CD4-positive, alpha-beta T cell (primary cell): ENCODE measurements at regions not wholly inside any gene's neighbourhood (a gene's known extent, or its start where the extent isn't known, plus 50 kb on each side); places are given as distances from the start of the nearest gene placed in this dataset.

Source experiments
- ATAC-seq: fragments of 200-7000 bp; cut with Tn5 transposase; one replicate; pipeline ENCODE4 v1.10.0; 2022; ENCODE audit warnings: mild to moderate bottlenecking; ENCODE audit not compliant: poor library complexity
- CTCF ChIA-PET: fragments of 350-600 bp; sonication (Branson Sonifier 250); formaldehyde crosslinking; loops from one replicate; lab custom pipeline; 2021; ENCODE audit warnings: antibody characterized with exemption, inconsistent platforms; lab: Charles Lee
- POLR2A ChIA-PET: fragments of 350-600 bp; sonication (Branson Sonifier 250); formaldehyde crosslinking; loops from one replicate; lab custom pipeline; 2021; ENCODE audit warnings: antibody characterized with exemption, inconsistent platforms; lab: Charles Lee
- DNase-seq, 14 experiments: peaks; one replicate each; pipeline ENCODE4 v3.0.0-alpha.2; 2013 to 2020; ENCODE audit warnings: mixed read lengths in 2 of 14
- H3K27ac ChIP-seq, 2 donors: one replicate each; pipeline versions ENCODE4 v1.5.1 to v1.7.0; 2013; ENCODE audit warnings: low read length in 2 of 2, low read depth in 1 of 2, mild to moderate bottlenecking in 1 of 2
- H3K27me3 ChIP-seq, 2 experiments: 1 replicate in 1 of 2; 2 replicates in 1 of 2; pipeline versions ENCODE4 v1.6.1 to v1.7.0; 2013; ENCODE audit warnings: low read length in 2 of 2, control low read depth in 1 of 2, mild to moderate bottlenecking in 1 of 2, moderate library complexity in 1 of 2; ENCODE audit not compliant: insufficient read depth in 2 of 2, control insufficient read depth in 1 of 2
- H3K36me3 ChIP-seq: one replicate; pipeline ENCODE4 v1.6.1; 2013; ENCODE audit warnings: low read length, control low read depth; ENCODE audit not compliant: insufficient read depth
- H3K4me1 ChIP-seq: one replicate; pipeline ENCODE4 v1.6.1; 2013; ENCODE audit warnings: low read length, control low read depth; ENCODE audit not compliant: insufficient read depth
- H3K4me3 ChIP-seq: one replicate; pipeline ENCODE4 v1.5.1; 2013; ENCODE audit warnings: mild to moderate bottlenecking, low read length, moderate library complexity
- H3K9me3 ChIP-seq, 2 experiments: 1 replicate in 1 of 2; 2 replicates in 1 of 2; pipeline versions ENCODE4 v1.6.1 to v1.7.0; 2013; ENCODE audit warnings: low read length in 2 of 2, mild to moderate bottlenecking in 2 of 2, control low read depth in 1 of 2, moderate library complexity in 1 of 2; ENCODE audit not compliant: control insufficient read depth in 1 of 2, insufficient read depth in 1 of 2
- H3K27ac Mint-ChIP-seq: one replicate; pipeline ENCODE4 v1.8.0; 2020; ENCODE audit warnings: mixed read lengths
- H3K27me3 Mint-ChIP-seq: one replicate; pipeline ENCODE4 v1.8.0; 2021; ENCODE audit warnings: mixed read lengths
- H3K36me3 Mint-ChIP-seq: one replicate; pipeline ENCODE4 v1.8.0; 2021; ENCODE audit warnings: low read depth, mixed read lengths
- H3K4me1 Mint-ChIP-seq: one replicate; pipeline ENCODE4 v1.8.0; 2021; ENCODE audit warnings: low read depth, mixed read lengths
- H3K4me3 Mint-ChIP-seq: one replicate; pipeline ENCODE4 v1.8.0; 2020; ENCODE audit warnings: mild to moderate bottlenecking, mixed read lengths
- H3K9me3 Mint-ChIP-seq: one replicate; pipeline ENCODE4 v1.8.0; 2020; ENCODE audit warnings: mixed read lengths
- intact Hi-C, 2 experiments: fragments of 100-400 bp; cut with DNase I in 1 of 2; cut with micrococcal nuclease in 1 of 2; formaldehyde crosslinking; loops; one replicate each; pipeline versions ENCODE4 v1.15.1 to v1.9.0; 2023 to 2025; cut with DNase I, micrococcal nuclease
- TF ChIP-seq, protein P1 (sequence below): fragments of 200-600 bp; IDR thresholded peaks from one replicate; pipeline ENCODE4 v1.8.0; 2022; ENCODE audit warnings: antibody characterized with exemption, mild to moderate bottlenecking

DNA sequence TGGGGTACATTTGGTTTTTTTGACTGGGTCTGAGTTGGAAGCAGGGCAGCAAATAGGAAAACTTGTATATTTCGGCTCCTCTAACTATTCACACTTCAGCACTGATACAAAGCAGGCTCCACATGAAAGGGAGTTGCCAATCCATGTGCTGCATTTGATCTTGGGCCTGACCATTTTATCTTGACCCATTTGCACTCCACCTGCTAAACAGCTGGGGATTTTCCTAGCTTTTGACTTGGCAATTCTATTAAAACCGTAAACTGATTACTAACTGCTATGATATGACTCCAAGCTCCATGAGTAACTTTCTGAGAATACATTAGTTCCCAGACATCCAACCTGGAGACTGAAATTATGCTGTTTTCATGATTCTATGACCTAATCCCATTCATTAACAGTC is 797.1 kb downstream of the BCL11B start:
- no peaks in the 10 kb centered on the region for H3K36me3 ChIP-seq
- TF ChIP-seq, protein P1, sequence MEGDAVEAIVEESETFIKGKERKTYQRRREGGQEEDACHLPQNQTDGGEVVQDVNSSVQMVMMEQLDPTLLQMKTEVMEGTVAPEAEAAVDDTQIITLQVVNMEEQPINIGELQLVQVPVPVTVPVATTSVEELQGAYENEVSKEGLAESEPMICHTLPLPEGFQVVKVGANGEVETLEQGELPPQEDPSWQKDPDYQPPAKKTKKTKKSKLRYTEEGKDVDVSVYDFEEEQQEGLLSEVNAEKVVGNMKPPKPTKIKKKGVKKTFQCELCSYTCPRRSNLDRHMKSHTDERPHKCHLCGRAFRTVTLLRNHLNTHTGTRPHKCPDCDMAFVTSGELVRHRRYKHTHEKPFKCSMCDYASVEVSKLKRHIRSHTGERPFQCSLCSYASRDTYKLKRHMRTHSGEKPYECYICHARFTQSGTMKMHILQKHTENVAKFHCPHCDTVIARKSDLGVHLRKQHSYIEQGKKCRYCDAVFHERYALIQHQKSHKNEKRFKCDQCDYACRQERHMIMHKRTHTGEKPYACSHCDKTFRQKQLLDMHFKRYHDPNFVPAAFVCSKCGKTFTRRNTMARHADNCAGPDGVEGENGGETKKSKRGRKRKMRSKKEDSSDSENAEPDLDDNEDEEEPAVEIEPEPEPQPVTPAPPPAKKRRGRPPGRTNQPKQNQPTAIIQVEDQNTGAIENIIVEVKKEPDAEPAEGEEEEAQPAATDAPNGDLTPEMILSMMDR = no peak
- peaks cover 0 to 5% of the 10 kb centered on the region in 2 experiments for H3K9me3 ChIP-seq
- H3K27ac Mint-ChIP-seq = no peak overlapping the region
- H3K27me3 Mint-ChIP-seq = no peaks in the 10 kb centered on the region
- POLR2A ChIA-PET = interaction anchor here (1.6 kb wide), 1 partner anchor 30 kb away, joined by 4 read pairs; no protein-coding TSS in a partner anchor
- intact Hi-C loops = no loop called here
- no peak for DNase-seq
- CTCF ChIA-PET = interaction anchor here (0.9 kb wide), 1 partner anchor 18 kb away, joined by 3 read pairs; no protein-coding TSS in a partner anchor
- no peak overlapping the region for H3K4me3 ChIP-seq
- H3K4me1 Mint-ChIP-seq = peaks cover 4% of the 10 kb centered on the region
- no peaks in the 10 kb centered on the region for H3K27me3 ChIP-seq
- peaks cover 3% of the 10 kb centered on the region for H3K9me3 Mint-ChIP-seq
- no peak overlapping the region for H3K4me3 Mint-ChIP-seq
- no peak for ATAC-seq
- H3K36me3 Mint-ChIP-seq = no peaks in the 10 kb centered on the region
- no peak overlapping the region for H3K27ac ChIP-seq
- no peaks in the 10 kb centered on the region for H3K4me1 ChIP-seq

DNA sequence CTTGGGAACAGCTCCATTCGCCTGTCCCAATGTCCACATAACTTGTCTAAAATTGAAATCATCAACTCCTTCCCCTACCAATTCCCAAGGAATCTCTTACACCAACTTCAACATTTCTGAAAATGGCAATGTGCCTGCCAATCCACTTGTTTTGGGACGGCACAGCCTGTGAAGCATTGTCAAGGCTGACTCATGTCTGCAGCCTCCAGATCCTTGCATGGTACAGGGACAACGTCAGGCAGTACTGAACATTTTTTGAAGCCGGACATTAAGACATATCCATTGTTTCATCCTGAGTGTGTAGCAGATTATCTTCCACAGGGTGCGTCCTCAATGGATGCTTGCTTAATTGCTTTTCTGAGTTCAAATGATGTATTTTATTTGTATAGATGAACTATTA is 794.1 kb downstream of the BCL11B start:
- Histone ChIP-seq H3K36me3 (no peaks in the 10 kb centered on the region), H3K4me1 (no peaks in the 10 kb centered on the region), H3K27me3 (no peaks in the 10 kb centered on the region), H3K27ac (no peak overlapping the region), H3K9me3 (peaks cover 0 to 6% of the 10 kb centered on the region in 2 experiments), H3K4me3 (no peak overlapping the region)
- CTCF ChIA-PET = no interaction called here
- no peak for ATAC-seq
- no peak for DNase-seq
- TF ChIP-seq, protein P1 = no peak
- H3K9me3 Mint-ChIP-seq = peaks cover 3% of the 10 kb centered on the region
- H3K4me1 Mint-ChIP-seq = peaks cover 4% of the 10 kb centered on the region
- H3K27ac Mint-ChIP-seq = no peak overlapping the region
- no peak overlapping the region for H3K4me3 Mint-ChIP-seq
- POLR2A ChIA-PET = interaction anchor here (1.1 kb wide), 1 partner anchor 32 kb away, joined by 3 read pairs; no protein-coding TSS in a partner anchor
- no peaks in the 10 kb centered on the region for H3K27me3 Mint-ChIP-seq
- intact Hi-C loops = no loop called here
- H3K36me3 Mint-ChIP-seq = no peaks in the 10 kb centered on the region

DNA sequence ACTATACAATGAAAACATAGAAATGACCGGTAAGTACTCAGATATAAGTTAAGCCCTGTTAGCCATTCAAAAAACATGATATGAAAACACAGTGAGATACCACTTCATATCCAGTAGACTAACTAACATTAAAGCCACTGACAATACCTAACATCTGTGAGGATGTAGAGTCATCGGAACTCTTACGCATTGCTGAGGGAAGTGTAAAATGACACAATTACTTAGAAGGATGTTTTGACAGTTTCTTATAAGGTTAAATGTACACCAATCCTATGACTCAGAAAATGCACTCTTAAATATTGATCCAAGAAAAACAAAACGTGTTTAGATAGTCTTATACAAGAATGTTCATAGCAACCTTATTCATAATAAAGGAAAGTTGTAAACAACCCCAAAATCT is 782.9 kb downstream of the BCL11B start:
- Histone ChIP-seq H3K4me3 (no peak overlapping the region), H3K36me3 (no peaks in the 10 kb centered on the region), H3K9me3 (no peaks in the 10 kb centered on the region), H3K27me3 (no peaks in the 10 kb centered on the region), H3K27ac (no peak overlapping the region), H3K4me1 (no peaks in the 10 kb centered on the region)
- intact Hi-C loops = no loop called here
- Mint-ChIP-seq H3K4me1 (no peaks in the 10 kb centered on the region), H3K27ac (no peak overlapping the region), H3K36me3 (peaks cover 15% of the 10 kb centered on the region), H3K9me3 (peaks cover 8% of the 10 kb centered on the region), H3K27me3 (no peaks in the 10 kb centered on the region), H3K4me3 (no peak overlapping the region)
- TF ChIP-seq, protein P1 = no peak
- no peak for ATAC-seq
- CTCF ChIA-PET = no interaction called here
- POLR2A ChIA-PET = no interaction called here
- DNase-seq = no peak
